K562 (cell line): ENCODE measurements at regions not wholly inside any gene's neighbourhood (a gene's known extent, or its start where the extent isn't known, plus 50 kb on each side); places are given as distances from the start of the nearest gene placed in this dataset.

Experiments used
- CCNT2 ChIP-seq: IDR thresholded peaks from 2 replicates; pipeline ENCODE4 v1.6.1; 2011; ENCODE audit warnings: borderline replicate concordance, low read depth, mild to moderate bottlenecking, moderate library complexity, mixed read lengths, low read length; ENCODE audit not compliant: insufficient read length; ENCODE audit errors: extremely low read depth
- CTCF ChIP-seq, 3 experiments: IDR thresholded peaks in 2 of 3; conservative IDR thresholded peaks in 1 of 3; 2 replicates each; pipeline ENCODE4 v1.5.1; 2011 to 2012; ENCODE audit warnings: low read length in 3 of 3, mild to moderate bottlenecking in 3 of 3, control low read depth in 2 of 3, improper control_type of control experiment in 1 of 3, inconsistent platforms in 1 of 3, low read depth in 1 of 3, mixed read lengths in 1 of 3, moderate library complexity in 1 of 3; ENCODE audit not compliant: insufficient read depth in 2 of 3
- EP300 ChIP-seq: IDR thresholded peaks from 2 replicates; pipeline ENCODE4 v1.6.1; 2012; ENCODE audit warnings: low read length, improper control_type of control experiment
- FOXK1 ChIP-seq: sonication (generic); formaldehyde crosslinking; IDR thresholded peaks from 2 replicates; pipeline ENCODE4 v1.8.0; 2022; ENCODE audit warnings: missing genetic modification reagents, mild to moderate bottlenecking, borderline replicate concordance
- MXI1 ChIP-seq: IDR thresholded peaks from 2 replicates; pipeline ENCODE4 v1.6.1; 2011; ENCODE audit warnings: low read depth, mild to moderate bottlenecking, improper control_type of control experiment, low read length
- XRCC5 ChIP-seq: fragments of 200-400 bp; formaldehyde crosslinking; IDR thresholded peaks from 2 replicates; pipeline ENCODE4 v1.6.1; 2017; ENCODE audit warnings: low read depth, mild to moderate bottlenecking, low read length
- TF ChIP-seq, protein P1 (sequence below), 2 experiments: fragments of 450-650 bp; IDR thresholded peaks; 2 replicates each; pipeline ENCODE4 v1.6.1; 2016
- TF ChIP-seq, protein P2 (sequence below): fragments of 450-650 bp; IDR thresholded peaks from 2 replicates; pipeline ENCODE4 v1.6.1; 2017; ENCODE audit warnings: mild to moderate bottlenecking, moderate library complexity
- TF ChIP-seq, protein P3 (sequence below): sonication (generic); formaldehyde crosslinking; IDR thresholded peaks from 2 replicates; pipeline ENCODE4 v1.8.0; 2022; ENCODE audit warnings: mild to moderate bottlenecking, missing genetic modification reagents
- TF ChIP-seq, protein P4 (sequence below), 2 experiments: fragments of 450-650 bp; IDR thresholded peaks; 2 replicates each; pipeline ENCODE4 v1.6.1; 2016; ENCODE audit warnings: mild to moderate bottlenecking in 2 of 2, borderline replicate concordance in 1 of 2, low read depth in 1 of 2, moderate library complexity in 1 of 2

- TF ChIP-seq, protein P1, sequence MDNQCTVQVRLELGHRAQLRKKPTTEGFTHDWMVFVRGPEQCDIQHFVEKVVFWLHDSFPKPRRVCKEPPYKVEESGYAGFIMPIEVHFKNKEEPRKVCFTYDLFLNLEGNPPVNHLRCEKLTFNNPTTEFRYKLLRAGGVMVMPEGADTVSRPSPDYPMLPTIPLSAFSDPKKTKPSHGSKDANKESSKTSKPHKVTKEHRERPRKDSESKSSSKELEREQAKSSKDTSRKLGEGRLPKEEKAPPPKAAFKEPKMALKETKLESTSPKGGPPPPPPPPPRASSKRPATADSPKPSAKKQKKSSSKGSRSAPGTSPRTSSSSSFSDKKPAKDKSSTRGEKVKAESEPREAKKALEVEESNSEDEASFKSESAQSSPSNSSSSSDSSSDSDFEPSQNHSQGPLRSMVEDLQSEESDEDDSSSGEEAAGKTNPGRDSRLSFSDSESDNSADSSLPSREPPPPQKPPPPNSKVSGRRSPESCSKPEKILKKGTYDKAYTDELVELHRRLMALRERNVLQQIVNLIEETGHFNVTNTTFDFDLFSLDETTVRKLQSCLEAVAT (IDR thresholded peaks at IDR 0.05): no peak
- TF ChIP-seq, protein P2, sequence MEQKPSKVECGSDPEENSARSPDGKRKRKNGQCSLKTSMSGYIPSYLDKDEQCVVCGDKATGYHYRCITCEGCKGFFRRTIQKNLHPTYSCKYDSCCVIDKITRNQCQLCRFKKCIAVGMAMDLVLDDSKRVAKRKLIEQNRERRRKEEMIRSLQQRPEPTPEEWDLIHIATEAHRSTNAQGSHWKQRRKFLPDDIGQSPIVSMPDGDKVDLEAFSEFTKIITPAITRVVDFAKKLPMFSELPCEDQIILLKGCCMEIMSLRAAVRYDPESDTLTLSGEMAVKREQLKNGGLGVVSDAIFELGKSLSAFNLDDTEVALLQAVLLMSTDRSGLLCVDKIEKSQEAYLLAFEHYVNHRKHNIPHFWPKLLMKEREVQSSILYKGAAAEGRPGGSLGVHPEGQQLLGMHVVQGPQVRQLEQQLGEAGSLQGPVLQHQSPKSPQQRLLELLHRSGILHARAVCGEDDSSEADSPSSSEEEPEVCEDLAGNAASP: no peak
- TF ChIP-seq CCNT2: no peak
- TF ChIP-seq MXI1: no peak
- TF ChIP-seq, protein P3, sequence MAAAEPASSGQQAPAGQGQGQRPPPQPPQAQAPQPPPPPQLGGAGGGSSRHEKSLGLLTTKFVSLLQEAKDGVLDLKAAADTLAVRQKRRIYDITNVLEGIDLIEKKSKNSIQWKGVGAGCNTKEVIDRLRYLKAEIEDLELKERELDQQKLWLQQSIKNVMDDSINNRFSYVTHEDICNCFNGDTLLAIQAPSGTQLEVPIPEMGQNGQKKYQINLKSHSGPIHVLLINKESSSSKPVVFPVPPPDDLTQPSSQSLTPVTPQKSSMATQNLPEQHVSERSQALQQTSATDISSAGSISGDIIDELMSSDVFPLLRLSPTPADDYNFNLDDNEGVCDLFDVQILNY (CRISPR knock-in tag): no peak
- TF ChIP-seq, protein P4, sequence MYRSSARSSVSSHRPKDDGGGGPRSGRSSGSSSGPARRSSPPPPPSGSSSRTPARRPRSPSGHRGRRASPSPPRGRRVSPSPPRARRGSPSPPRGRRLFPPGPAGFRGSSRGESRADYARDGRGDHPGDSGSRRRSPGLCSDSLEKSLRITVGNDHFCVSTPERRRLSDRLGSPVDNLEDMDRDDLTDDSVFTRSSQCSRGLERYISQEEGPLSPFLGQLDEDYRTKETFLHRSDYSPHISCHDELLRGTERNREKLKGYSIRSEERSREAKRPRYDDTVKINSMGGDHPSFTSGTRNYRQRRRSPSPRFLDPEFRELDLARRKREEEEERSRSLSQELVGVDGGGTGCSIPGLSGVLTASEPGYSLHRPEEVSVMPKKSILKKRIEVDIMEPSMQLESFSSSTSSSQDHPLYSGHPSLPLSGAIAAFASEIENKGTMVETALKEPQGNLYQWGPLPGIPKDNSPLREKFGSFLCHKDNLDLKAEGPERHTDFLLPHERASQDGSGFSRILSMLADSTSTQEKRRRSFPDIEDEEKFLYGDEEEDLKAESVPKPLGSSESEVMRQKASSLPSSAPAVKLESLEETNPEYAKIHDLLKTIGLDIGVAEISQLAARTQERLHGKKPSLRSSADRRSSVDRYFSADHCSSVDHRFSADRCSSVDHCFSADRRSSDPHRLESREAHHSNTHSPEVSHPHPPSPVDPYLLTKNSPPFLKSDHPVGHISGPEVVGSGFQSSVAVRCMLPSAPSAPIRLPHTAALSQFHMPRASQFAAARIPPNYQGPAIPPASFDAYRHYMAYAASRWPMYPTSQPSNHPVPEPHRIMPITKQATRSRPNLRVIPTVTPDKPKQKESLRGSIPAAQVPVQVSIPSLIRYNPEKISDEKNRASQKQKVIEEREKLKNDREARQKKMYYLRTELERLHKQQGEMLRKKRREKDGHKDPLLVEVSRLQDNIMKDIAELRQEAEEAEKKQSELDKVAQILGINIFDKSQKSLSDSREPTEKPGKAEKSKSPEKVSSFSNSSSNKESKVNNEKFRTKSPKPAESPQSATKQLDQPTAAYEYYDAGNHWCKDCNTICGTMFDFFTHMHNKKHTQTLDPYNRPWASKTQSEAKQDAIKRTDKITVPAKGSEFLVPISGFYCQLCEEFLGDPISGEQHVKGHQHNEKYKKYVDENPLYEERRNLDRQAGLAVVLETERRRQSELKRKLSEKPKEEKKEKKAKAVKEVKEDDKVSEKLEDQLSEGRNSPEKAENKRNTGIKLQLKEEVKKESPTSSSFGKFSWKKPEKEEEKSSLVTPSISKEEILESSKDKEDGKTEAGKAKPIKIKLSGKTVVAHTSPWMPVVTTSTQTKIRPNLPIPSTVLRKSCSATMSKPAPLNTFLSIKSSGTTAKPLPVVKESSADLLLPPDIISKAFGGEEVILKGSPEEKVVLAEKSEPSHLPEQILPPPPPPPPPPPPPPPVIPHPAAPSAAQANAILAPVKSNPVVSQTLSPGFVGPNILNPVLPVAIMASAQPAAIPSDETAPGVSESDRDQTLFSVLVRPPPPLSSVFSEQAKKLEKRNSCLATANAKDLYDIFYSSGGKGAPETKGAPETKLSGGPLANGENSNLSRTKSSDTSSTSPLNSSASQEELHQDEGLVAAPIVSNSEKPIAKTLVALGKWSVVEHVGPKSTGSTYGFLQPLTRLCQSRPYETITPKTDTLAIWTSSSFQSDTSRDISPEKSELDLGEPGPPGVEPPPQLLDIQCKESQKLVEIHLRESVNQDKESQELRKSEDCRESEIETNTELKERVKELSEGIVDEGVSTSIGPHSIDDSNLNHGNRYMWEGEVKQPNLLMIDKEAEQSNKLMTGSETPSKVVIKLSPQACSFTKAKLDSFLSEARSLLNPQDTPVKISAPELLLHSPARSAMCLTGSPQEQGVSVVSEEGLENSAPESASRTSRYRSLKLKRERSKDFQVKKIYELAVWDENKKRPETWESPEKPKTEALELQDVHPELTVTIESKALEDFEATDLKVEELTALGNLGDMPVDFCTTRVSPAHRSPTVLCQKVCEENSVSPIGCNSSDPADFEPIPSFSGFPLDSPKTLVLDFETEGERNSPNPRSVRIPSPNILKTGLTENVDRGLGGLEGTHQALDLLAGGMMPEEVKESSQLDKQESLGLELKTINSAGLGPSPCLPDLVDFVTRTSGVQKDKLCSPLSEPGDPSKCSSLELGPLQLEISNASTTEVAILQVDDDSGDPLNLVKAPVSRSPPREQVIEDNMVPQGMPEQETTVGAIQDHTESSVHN (IDR thresholded peaks at IDR 0.05; ENCODE audit: borderline replicate concordance in 1 of 2, low read depth in 1 of 2): no peak
- TF ChIP-seq XRCC5: no peak
- no peak for TF ChIP-seq FOXK1
- no peak for TF ChIP-seq CTCF (IDR thresholded peaks at IDR 0.05 in 2 of 3, conservative IDR thresholded peaks at IDR 0.05 in 1 of 3; ENCODE audit: insufficient read depth in 2 of 3, low read depth in 1 of 3, low read length in 3 of 3)
- TF ChIP-seq EP300: no peak
Observed at GRCh38 chr10:80964955-80965614, 427.4 kb downstream of the SH2D4B start.
